ENCODE measurements at regions not wholly inside any gene's neighbourhood (a gene's known extent, or its start where the extent isn't known, plus 50 kb on each side); places are given as distances from the start of the nearest gene placed in this dataset.

DNA sequence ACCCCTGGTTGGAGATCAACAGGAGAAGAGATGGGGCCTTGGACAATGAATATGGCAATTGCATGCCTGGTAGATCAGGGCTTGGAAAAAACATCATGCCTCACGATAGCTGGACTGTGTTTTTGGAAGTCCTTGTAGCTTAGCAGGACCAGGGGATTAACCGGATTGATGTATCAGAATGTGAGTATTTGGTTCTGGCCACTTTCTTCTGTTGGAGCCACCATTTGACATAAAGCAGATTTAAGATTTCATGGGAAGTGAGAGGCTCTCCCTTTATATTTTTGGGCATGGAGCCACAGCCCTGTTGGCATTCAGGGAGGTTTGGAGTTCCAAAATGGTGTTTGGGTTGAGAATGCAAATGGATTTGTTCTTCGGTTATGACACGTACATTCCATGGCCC is 424.7 kb upstream of the MAF start:
- in situ Hi-C loops (cut with HindIII; ENCODE audit: low sequenced_read_pairs) = no loop called here

DNA sequence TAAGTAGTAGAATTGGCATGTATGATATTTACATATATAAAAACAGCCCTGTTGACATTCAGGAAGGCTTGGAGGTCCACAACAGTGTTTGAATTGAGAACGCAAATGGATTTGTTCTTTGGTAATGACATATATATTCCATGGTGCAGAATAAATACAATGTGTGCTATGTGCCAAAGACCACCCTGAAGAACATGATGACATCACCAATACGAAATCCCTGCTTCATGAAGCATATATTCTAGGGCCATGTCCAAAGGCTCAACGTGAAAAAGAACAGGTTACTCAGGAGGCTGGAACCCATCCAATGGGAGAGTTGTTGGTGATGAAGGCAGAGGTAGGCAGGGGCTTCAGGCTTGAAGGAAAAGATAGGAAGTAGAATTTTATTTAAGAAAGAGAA is 423.9 kb upstream of the MAF start:
- in situ Hi-C loops (cut with HindIII; ENCODE audit: low sequenced_read_pairs) = no loop called here

DNA sequence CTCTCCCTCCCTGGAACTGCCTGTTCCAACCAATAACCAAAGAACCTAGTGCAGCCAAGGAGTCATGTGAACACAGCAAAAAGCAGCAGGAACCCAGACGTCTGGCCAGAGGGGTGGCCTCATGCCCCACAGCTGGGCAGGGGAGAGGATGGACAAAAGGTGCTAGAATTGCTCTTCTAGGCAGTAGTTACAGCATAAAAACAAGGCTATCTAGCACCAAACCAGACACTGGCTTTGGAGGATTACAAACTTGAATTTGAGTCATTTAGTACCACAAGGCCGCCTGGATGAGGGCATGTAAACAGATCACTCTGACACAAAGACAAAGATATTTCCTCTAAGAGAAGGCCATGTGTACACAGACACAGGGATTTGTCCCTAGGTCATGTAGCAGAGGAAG is 423.3 kb upstream of the MAF start:
- in situ Hi-C loops (cut with HindIII; ENCODE audit: low sequenced_read_pairs) = no loop called here

DNA sequence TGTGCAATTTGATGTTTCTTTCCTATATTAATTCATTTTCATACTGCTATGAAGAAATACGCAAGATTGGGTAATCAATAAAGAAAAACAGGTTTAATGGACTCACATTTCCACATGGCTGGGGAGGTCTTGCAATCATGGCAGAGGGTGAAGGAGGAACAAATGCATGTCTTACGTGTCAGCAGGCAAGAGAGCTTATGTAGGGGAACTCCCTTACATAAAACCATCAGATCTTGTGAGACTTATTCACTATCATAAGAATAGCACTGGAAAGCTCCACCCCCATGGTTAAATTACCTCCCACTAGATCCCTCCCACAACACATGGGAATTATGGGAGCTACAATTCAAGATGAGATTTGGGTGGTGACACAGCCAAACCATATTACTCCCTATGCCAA is 418.9 kb upstream of the MAF start:
- in situ Hi-C loops (cut with HindIII; ENCODE audit: low sequenced_read_pairs) = no loop called here

- in situ Hi-C loops (cut with HindIII; ENCODE audit: low sequenced_read_pairs) = no loop called here
Observed at GRCh38 chr16:80018466-80018865, 417.9 kb upstream of the MAF start.

- in situ Hi-C loops (cut with HindIII; ENCODE audit: low sequenced_read_pairs) = no loop called here
Observed at GRCh38 chr16:80016731-80017326, 416.3 kb upstream of the MAF start.

- in situ Hi-C loops (cut with HindIII; ENCODE audit: low sequenced_read_pairs) = no loop called here
Observed at GRCh38 chr16:80015566-80015965, 415.0 kb upstream of the MAF start.

DNA sequence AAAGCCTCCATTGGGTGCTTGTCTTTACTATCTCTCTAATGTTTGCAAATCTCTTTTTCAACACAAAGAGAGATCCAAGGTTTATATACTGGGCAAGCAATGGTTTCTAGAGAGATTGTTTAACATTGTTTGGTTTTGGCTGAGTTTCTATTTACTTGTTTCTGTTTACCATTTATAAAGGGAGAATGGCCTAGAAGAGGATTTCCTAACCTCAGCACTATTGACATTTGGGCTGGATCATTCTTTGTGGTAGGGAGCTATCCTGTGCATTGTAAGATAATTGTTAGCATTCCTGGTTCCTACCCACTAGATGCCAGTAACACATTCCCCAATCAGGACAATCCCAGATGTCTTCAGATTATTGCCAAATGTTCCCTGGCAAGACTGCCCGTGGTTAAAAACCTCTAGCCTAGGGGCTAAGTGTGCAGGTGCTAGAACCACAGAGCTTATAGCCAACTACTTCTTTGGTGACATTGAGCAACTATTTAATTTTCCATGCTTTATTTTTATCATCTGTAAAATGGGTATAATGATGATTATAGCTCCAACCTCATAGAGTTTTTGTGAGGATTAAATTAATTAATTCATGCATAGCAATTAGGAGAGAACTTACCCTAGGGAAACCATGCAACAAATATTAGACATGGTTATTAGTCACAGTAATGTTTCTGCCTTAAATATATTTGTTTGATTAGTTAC is 413.9 kb upstream of the MAF start:
- in situ Hi-C loops (cut with HindIII; ENCODE audit: low sequenced_read_pairs) = no loop called here

- in situ Hi-C loops (cut with HindIII; ENCODE audit: low sequenced_read_pairs) = no loop called here
Observed at GRCh38 chr16:80012586-80012985, 412.0 kb upstream of the MAF start.

DNA sequence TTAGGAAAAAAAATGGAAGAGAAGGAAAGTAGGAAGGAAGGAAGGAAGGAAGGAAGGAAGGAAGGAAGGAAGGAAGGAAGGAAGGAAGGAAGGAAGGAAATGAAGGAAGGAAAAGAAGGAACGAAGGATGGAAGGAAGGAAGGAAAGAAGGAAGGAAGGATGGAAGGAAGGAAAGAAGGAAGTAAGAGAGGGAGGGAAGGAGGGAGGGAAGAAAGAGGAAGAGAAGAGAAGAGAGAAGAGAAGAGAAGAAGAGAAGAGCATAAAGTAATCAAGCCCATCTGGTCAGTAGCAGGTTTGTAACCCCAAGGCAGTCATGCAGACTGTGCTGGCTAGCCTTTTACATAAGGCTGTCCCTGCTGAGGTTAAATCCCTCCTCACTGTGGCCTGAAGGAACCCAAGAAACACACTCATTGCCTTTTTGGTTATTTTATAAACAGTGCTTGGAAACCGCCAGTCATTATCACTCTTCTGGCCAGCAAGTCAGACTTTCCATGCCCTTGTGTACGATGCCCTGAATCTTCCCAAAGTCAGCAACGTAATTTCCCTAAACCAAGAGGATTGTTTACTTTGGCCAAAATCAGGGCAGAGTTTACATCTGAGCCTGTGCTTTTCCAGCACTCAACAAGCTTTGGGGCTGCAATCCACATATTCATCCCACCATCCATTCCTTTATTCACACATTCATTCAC is 409.6 kb upstream of the MAF start:
- in situ Hi-C loops (cut with HindIII; ENCODE audit: low sequenced_read_pairs) = no loop called here

DNA sequence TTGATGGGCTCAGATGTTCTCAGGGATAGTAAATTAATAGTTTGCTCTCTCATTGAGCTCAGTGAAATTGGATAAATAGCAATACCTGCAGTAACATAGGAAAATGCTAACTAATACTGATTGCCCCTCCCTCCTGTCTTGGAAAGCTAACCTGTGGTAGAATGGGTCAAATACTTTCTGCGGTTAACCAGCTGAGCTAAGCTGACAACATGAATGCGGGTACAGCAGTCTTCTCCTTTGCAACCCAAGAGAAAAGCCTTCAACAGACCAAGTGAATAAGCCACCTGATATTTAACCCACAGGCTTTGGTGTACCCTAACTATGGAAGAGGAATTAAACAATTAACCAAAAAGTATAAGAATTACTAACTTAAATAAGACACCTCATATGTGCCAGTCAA is 408.3 kb upstream of the MAF start:
- in situ Hi-C loops (cut with HindIII; ENCODE audit: low sequenced_read_pairs) = no loop called here

DNA sequence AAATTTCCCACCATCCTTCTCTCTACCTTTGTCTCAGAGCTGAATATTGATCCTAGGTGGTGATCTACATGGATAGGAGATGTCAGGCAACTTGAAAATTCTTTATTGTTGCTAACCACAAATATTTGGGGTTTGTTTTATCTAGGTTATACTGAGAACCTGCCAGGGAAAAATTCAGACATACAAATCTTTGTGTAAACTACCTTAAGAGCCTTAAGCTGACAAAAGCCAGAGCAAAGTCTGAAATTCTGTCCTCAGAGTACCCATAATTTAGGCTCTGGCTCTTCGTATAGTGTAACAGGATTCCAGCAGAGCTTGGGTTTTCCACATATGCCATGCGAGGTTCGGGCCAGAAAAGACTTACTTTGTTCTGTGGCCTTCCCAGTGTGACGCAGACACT is 406.7 kb upstream of the MAF start:
- in situ Hi-C loops (cut with HindIII; ENCODE audit: low sequenced_read_pairs) = no loop called here

- in situ Hi-C loops (cut with HindIII; ENCODE audit: low sequenced_read_pairs) = no loop called here
Observed at GRCh38 chr16:80006241-80007215, 406.0 kb upstream of the MAF start.

DNA sequence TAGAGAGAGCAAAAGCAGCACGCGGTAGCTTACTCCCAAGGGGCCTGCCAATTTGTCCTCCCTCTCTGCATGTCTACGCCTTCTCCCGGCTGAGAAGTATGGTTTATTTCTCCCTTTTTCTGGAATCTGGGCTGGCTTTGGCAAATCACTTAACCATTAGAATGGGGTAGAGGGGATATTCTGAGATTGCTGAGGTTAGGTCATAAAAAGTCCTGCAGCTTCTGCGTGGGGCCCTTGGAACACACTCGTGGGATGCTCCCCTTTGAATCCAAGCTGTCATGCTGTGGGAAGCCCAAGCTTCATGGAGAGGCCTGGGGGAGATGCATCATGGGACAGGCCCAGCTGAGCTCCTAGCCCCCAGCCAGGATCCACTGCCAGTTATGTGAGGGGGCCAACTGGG is 403.6 kb upstream of the MAF start:
- in situ Hi-C loops (cut with HindIII; ENCODE audit: low sequenced_read_pairs) = no loop called here

DNA sequence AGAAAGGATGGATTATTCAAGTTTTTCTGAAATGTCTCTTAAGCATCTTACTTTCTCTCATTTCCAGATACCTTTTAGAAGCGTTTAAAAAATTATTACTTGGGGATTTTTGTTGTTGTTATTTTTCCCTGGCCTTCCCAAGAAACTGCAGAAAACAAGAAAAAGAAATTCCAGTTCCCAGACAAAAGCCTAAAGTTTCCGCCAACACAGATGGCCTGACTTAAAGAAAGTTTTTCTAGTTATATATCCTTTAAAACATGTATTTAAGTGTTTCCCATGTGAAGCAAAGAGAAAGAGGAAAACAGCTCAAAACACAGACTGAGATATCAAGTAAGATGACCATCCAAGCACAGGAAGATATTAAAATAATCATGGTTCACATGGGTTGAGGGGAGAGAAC is 401.7 kb upstream of the MAF start:
- in situ Hi-C loops (cut with HindIII; ENCODE audit: low sequenced_read_pairs) = no loop called here

GRCh38 chr16:79998143-79998542 is 397.6 kb upstream of the MAF start:
- in situ Hi-C loops (cut with HindIII; ENCODE audit: low sequenced_read_pairs) = no loop called here

DNA sequence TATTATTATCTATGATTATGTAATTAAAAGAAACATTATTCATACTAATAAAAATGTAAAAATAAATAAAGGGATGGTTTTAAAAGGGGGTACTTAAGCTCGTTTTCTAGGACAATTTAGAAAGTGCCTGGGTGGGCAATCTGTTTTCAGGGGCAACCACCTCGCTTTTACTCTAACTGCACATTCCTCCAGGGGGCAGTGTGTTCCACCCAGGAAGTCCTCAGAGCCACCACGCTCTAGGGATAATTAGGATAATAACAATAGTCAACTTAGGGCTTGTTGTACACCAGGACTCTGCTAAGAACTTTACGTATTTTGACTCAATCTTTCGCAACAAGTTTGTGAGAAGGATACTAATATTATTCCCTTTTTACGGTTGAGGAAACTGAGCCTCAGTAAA is 396.7 kb upstream of the MAF start:
- in situ Hi-C loops (cut with HindIII; ENCODE audit: low sequenced_read_pairs) = no loop called here

- in situ Hi-C loops (cut with HindIII; ENCODE audit: low sequenced_read_pairs) = no loop called here
Observed at GRCh38 chr16:79996321-79996720, 395.8 kb upstream of the MAF start.

DNA sequence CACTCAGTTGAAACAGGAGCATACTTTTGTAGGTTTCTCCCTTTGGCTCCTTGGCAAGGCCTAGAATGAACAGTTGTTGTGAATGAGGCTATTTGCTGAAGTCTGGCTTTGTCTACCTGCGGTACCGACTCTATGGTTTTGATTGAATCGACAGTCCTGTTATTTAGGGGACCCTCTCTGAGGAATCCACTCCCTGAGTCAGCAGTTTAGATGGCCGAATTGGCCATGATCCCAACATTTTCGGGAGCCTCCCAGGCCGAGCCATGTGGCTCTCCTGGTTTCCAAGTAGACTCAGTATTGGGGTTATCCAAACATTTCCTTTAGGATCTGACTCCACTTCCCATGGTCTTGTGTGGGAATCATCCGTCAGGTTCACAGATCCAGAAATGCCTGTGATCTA is 394.8 kb upstream of the MAF start:
- in situ Hi-C loops (cut with HindIII; ENCODE audit: low sequenced_read_pairs) = no loop called here

- in situ Hi-C loops (cut with HindIII; ENCODE audit: low sequenced_read_pairs) = no loop called here
Observed at GRCh38 chr16:79994418-79994817, 393.9 kb upstream of the MAF start.

GRCh38 chr16:79993629-79994209 is 393.2 kb upstream of the MAF start:
- in situ Hi-C loops (cut with HindIII; ENCODE audit: low sequenced_read_pairs) = no loop called here
